ENCODE measurements at regions not wholly inside any gene's neighbourhood (a gene's known extent, or its start where the extent isn't known, plus 50 kb on each side); places are given as distances from the start of the nearest gene placed in this dataset.

- TF ChIP-seq POU5F1 (IDR thresholded peaks at IDR 0.05; ENCODE audit: low read depth, low read length), result no peak
- TF ChIP-seq JUND (IDR thresholded peaks at IDR 0.05; ENCODE audit: low read length), result no peak
- TF ChIP-seq FOSL1 (IDR thresholded peaks at IDR 0.05; ENCODE audit: insufficient read depth, low read depth, low read length), result no peak
- no peak for TF ChIP-seq SRF (IDR thresholded peaks at IDR 0.05; ENCODE audit: low read depth, low read length)
- TF ChIP-seq, protein P1, sequence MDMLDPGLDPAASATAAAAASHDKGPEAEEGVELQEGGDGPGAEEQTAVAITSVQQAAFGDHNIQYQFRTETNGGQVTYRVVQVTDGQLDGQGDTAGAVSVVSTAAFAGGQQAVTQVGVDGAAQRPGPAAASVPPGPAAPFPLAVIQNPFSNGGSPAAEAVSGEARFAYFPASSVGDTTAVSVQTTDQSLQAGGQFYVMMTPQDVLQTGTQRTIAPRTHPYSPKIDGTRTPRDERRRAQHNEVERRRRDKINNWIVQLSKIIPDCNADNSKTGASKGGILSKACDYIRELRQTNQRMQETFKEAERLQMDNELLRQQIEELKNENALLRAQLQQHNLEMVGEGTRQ (IDR thresholded peaks at IDR 0.05; ENCODE audit: low read length), result no peak
- no peak for TF ChIP-seq JUN (IDR thresholded peaks at IDR 0.05; ENCODE audit: low read depth, low read length)
- no peak for TF ChIP-seq SP2 (IDR thresholded peaks at IDR 0.05; ENCODE audit: low read length)
- TF ChIP-seq GTF2F1 (IDR thresholded peaks at IDR 0.05; ENCODE audit: borderline replicate concordance, low read depth, low read length), result no peak
- TF ChIP-seq CEBPB (IDR thresholded peaks at IDR 0.05; ENCODE audit: low read depth, low read length), result no peak
Observed at GRCh38 chr21:25462517-25462971, 144.7 kb downstream of the MRPL39 start (continued).
